Heart left ventricle (tissue), 13 donors: ENCODE measurements at regions not wholly inside any gene's neighbourhood (a gene's known extent, or its start where the extent isn't known, plus 50 kb on each side); places are given as distances from the start of the nearest gene placed in this dataset.

Experiments
- POLR2A ChIP-seq, 2 donors: fragments of 450-650 bp; IDR thresholded peaks; one replicate each; pipeline ENCODE4 v1.6.1; 2017; ENCODE audit warnings: antibody characterized with exemption in 2 of 2, mild to moderate bottlenecking in 2 of 2, moderate library complexity in 2 of 2
- TF ChIP-seq, protein P1 (sequence below), 12 donors: fragments of 200-600 bp; sonication (generic) in 4 of 12; IDR thresholded peaks; one replicate each; pipeline versions ENCODE4 v1.5.0 to v1.8.0; 2018 to 2022; ENCODE audit warnings: antibody characterized with exemption in 12 of 12, mild to moderate bottlenecking in 5 of 12
- donor health status: ischemic (EF 13 %, LVEDD 7.1; RV severe dilation, severe dysfunction).
- donor health status: DM: no; HTN: yes; CAD: no.
- donor health status: DM: no; HTN: no; CAD: no.
- donor health status: ischemic (EF 25% LVEDD 6.9; RV normal size, moderate dysfunction).
- donor health status: ischemic (EF 25% LVEDD 5.7; RV mildly dilated, moderate dysfunction).
- donor health status: ischemic (EF 35%, LVEDD 5.7; RV mildly dilated, moderate dysfunction).
- donor health status: nonischemic (EF 11% LVEDD 7.7; RV severe dilation, severe dysfunction).
- donor health status: DM: yes; HTN: yes; CAD: no.
- donor health status: PGD.
- donor health status: ischemic (EF 29% LVEDD 5.4; RV normal size, mild dysfunction).
- donor health status: nonischemic (EF 23%, LVEDD 6.1; RV moderate dilation, normal function).

DNA sequence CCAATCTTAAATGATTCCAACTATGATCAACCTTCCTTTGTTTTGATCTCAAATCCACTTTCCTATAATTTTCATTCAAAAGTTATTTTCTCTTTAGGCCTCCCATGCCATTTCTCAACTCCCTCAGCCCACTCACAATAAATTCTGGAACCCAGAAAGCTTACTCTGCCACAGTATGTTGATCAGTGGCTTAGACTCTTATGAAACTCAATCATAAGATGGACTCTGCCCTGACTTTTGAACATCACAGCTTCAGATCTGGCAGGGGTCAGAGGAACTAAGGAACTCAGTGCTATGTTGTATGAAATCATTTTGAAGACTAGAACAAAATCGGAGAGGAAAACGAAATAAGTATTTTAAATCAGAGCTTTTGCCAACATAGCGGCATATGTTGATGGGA lies 59.8 kb upstream of the LGALSL start:
- no peak for TF ChIP-seq POLR2A (IDR thresholded peaks at IDR 0.05)
- TF ChIP-seq, protein P1, sequence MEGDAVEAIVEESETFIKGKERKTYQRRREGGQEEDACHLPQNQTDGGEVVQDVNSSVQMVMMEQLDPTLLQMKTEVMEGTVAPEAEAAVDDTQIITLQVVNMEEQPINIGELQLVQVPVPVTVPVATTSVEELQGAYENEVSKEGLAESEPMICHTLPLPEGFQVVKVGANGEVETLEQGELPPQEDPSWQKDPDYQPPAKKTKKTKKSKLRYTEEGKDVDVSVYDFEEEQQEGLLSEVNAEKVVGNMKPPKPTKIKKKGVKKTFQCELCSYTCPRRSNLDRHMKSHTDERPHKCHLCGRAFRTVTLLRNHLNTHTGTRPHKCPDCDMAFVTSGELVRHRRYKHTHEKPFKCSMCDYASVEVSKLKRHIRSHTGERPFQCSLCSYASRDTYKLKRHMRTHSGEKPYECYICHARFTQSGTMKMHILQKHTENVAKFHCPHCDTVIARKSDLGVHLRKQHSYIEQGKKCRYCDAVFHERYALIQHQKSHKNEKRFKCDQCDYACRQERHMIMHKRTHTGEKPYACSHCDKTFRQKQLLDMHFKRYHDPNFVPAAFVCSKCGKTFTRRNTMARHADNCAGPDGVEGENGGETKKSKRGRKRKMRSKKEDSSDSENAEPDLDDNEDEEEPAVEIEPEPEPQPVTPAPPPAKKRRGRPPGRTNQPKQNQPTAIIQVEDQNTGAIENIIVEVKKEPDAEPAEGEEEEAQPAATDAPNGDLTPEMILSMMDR (IDR thresholded peaks at IDR 0.05), result no peak
